Lower leg skin (tissue), 4 donors: ENCODE measurements at regions not wholly inside any gene's neighbourhood (a gene's known extent, or its start where the extent isn't known, plus 50 kb on each side); places are given as distances from the start of the nearest gene placed in this dataset.

Experiments
- DNase-seq, 2 donors: peaks; one replicate each; pipeline ENCODE4 v3.0.0-alpha.2; 2019; ENCODE audit warnings: low spot score in 2 of 2
- H3K4me3 ChIP-seq: fragments of 200-600 bp; sonication (generic); 2 replicates; pipeline ENCODE4 v1.5.1; 2017; ENCODE audit warnings: mild to moderate bottlenecking, low read depth; ENCODE audit not compliant: poor library complexity, severe bottlenecking
- POLR2A ChIP-seq, 2 donors: fragments of 450-650 bp; IDR thresholded peaks; one replicate each; pipeline ENCODE4 v1.6.1; 2016 to 2017; ENCODE audit warnings: antibody characterized with exemption in 2 of 2, mild to moderate bottlenecking in 1 of 2, moderate library complexity in 1 of 2
- WGBS, 2 donors: methylation state at CpG; one replicate each; pipeline ENCODE4 v1.1.5; 2018; 5-methylcytosine and 5-hydroxymethylcytosine counted together
- intact Hi-C: fragments of 100-400 bp; cut with DNase I; formaldehyde crosslinking; loops from one replicate; pipeline ENCODE4 v1.15.0; 2023; ENCODE audit warnings: low total_unique reads
- TF ChIP-seq, protein P1 (sequence below), 3 donors: fragments of 450-650 bp; IDR thresholded peaks; one replicate each; pipeline ENCODE4 v1.5.1; 2016; ENCODE audit warnings: antibody characterized with exemption in 3 of 3, mild to moderate bottlenecking in 3 of 3, moderate library complexity in 2 of 3

- TF ChIP-seq POLR2A (IDR thresholded peaks at IDR 0.05) = no peak
- TF ChIP-seq, protein P1, sequence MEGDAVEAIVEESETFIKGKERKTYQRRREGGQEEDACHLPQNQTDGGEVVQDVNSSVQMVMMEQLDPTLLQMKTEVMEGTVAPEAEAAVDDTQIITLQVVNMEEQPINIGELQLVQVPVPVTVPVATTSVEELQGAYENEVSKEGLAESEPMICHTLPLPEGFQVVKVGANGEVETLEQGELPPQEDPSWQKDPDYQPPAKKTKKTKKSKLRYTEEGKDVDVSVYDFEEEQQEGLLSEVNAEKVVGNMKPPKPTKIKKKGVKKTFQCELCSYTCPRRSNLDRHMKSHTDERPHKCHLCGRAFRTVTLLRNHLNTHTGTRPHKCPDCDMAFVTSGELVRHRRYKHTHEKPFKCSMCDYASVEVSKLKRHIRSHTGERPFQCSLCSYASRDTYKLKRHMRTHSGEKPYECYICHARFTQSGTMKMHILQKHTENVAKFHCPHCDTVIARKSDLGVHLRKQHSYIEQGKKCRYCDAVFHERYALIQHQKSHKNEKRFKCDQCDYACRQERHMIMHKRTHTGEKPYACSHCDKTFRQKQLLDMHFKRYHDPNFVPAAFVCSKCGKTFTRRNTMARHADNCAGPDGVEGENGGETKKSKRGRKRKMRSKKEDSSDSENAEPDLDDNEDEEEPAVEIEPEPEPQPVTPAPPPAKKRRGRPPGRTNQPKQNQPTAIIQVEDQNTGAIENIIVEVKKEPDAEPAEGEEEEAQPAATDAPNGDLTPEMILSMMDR (IDR thresholded peaks at IDR 0.05) = no peak
- intact Hi-C loops = no loop called here
- H3K4me3 ChIP-seq = no peak overlapping the region
- no peak for DNase-seq
- WGBS, 2 donors = 63 to 69% methylated on average over 5 of the region's 5 CpGs
These were observed 56.8 kb upstream of the GTF3A start for GRCh38 chr13:27367570-27367969.

GRCh38 chr13:27370305-27370872 is 54.0 kb upstream of the GTF3A start:
- intact Hi-C loops = no loop called here
- no peak for TF ChIP-seq POLR2A (IDR thresholded peaks at IDR 0.05)
- TF ChIP-seq, protein P1 (IDR thresholded peaks at IDR 0.05) = no peak
- WGBS, 2 donors = 85 to 86% methylated on average over 12 of the region's 12 CpGs
- DNase-seq = no peak
- H3K4me3 ChIP-seq = no peak overlapping the region

GRCh38 chr13:27371932-27372331 is 52.5 kb upstream of the GTF3A start:
- WGBS, 2 donors = 78 to 80% methylated on average over 5 of the region's 5 CpGs
- intact Hi-C loops = no loop called here
- TF ChIP-seq, protein P1 (IDR thresholded peaks at IDR 0.05) = no peak
- TF ChIP-seq POLR2A (IDR thresholded peaks at IDR 0.05) = no peak
- no peak overlapping the region for H3K4me3 ChIP-seq
- no peak for DNase-seq

DNA sequence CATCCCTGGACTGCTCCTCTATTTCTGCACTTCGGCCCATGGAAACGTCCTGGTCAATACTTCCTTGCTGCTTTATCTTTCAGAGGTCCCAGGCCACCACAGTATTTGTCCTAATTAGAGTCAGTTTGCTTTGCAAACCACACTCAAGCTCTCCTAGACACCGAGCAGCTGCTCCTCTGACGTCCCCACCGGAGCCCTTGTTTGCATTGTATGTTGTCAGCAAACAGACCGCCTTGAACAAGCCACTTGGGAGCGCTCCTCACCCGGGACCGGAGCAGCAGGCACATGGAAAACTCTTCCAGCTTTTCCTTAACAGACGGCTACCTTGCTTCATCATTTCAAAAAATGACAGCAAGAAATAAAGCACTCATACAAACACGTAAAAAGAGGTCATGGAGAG is 51.5 kb upstream of the GTF3A start:
- intact Hi-C loops = no loop called here
- 39 to 41% methylated on average over 11 of the region's 11 CpGs for WGBS, 2 donors
- TF ChIP-seq, protein P1 (IDR thresholded peaks at IDR 0.05) = no peak
- no peak for TF ChIP-seq POLR2A (IDR thresholded peaks at IDR 0.05)
- no peak for DNase-seq
- no peak overlapping the region for H3K4me3 ChIP-seq

DNA sequence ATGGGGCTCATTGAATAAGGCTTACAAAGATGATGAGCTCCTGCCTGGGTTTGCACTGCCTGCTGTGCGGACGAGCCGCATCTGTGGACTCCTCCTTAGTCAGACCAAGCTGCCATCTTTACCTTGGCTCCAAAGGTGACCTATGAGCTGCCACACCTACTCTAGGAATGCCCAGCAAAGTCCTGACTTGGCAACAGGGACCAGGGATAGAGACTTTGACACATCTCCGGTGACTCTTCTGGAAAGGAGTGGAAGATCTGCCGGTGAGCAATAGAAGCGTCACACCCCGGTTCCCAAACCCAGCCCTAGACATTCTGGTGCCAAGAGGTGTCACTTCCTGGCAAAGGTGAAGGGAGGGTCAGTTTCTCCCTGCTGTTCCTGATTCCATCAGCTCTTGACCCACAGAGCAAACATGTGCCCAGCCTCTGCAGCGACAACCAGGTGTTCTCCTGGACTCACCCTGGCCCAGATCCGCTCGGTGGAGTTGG is 50.2 kb upstream of the GTF3A start:
- no peak for TF ChIP-seq POLR2A (IDR thresholded peaks at IDR 0.05)
- TF ChIP-seq, protein P1 (IDR thresholded peaks at IDR 0.05) = no peak
- intact Hi-C loops = no loop called here
- no peak overlapping the region for H3K4me3 ChIP-seq
- no peak for DNase-seq
- WGBS, 2 donors = 64 to 72% methylated on average over 10 of the region's 10 CpGs
